ENCODE measurements at regions not wholly inside any gene's neighbourhood (a gene's known extent, or its start where the extent isn't known, plus 50 kb on each side); places are given as distances from the start of the nearest gene placed in this dataset.
"Not testable (repeated sequence)": the region's sequence is repeated elsewhere in the genome, so short reads cannot be mapped to it uniquely, and the experiment has no call there.

- DNase-seq (ENCODE audit: low read depth) = no peak
- no peak for TF ChIP-seq CTCF (IDR thresholded peaks at IDR 0.05; ENCODE audit: insufficient read depth, low read depth, low read length, missing control alignments)
- no peak overlapping the region for H3K4me3 ChIP-seq (ENCODE audit: low read depth, low read length)
Measured at GRCh38 chr12:88855301-88855700, 275.0 kb upstream of the KITLG start.

GRCh38 chr12:88854260-88854659 is 274.0 kb upstream of the KITLG start:
- no peak for DNase-seq (ENCODE audit: low read depth)
- no peak for TF ChIP-seq CTCF (IDR thresholded peaks at IDR 0.05; ENCODE audit: insufficient read depth, low read depth, low read length, missing control alignments)
- H3K4me3 ChIP-seq (ENCODE audit: low read depth, low read length) = no peak overlapping the region

GRCh38 chr12:88847246-88847645 is 267.0 kb upstream of the KITLG start:
- H3K4me3 ChIP-seq (ENCODE audit: low read depth, low read length); DNase-seq (ENCODE audit: low read depth): not testable (repeated sequence)

- no peak overlapping the region for H3K4me3 ChIP-seq (ENCODE audit: low read depth, low read length)
- no peak for TF ChIP-seq CTCF (IDR thresholded peaks at IDR 0.05; ENCODE audit: insufficient read depth, low read depth, low read length, missing control alignments)
- DNase-seq (ENCODE audit: low read depth) = no peak
Measured at GRCh38 chr12:88844426-88844825, 264.2 kb upstream of the KITLG start.

- no peak for TF ChIP-seq CTCF (IDR thresholded peaks at IDR 0.05; ENCODE audit: insufficient read depth, low read depth, low read length, missing control alignments)
- no peak overlapping the region for H3K4me3 ChIP-seq (ENCODE audit: low read depth, low read length)
- no peak for DNase-seq (ENCODE audit: low read depth)
Measured at GRCh38 chr12:88842314-88842713, 262.0 kb upstream of the KITLG start.

- TF ChIP-seq CTCF (IDR thresholded peaks at IDR 0.05; ENCODE audit: insufficient read depth, low read depth, low read length, missing control alignments) = no peak
- no peak overlapping the region for H3K4me3 ChIP-seq (ENCODE audit: low read depth, low read length)
- DNase-seq (ENCODE audit: low read depth) = no peak
Measured at GRCh38 chr12:88839486-88839885, 259.2 kb upstream of the KITLG start.

- no peak for TF ChIP-seq CTCF (IDR thresholded peaks at IDR 0.05; ENCODE audit: insufficient read depth, low read depth, low read length, missing control alignments)
- DNase-seq (ENCODE audit: low read depth) = no peak
- no peak overlapping the region for H3K4me3 ChIP-seq (ENCODE audit: low read depth, low read length)
Measured at GRCh38 chr12:88836156-88836555, 255.9 kb upstream of the KITLG start.

GRCh38 chr12:88834226-88834625 is 254.0 kb upstream of the KITLG start:
- no peak overlapping the region for H3K4me3 ChIP-seq (ENCODE audit: low read depth, low read length)
- no peak for DNase-seq (ENCODE audit: low read depth)

More at GRCh38 chr12:88834226-88834625, 254.0 kb upstream of the KITLG start:
- TF ChIP-seq CTCF (IDR thresholded peaks at IDR 0.05; ENCODE audit: insufficient read depth, low read depth, low read length, missing control alignments) = no peak

All from GM12865 (cell line).